Hematopoietic multipotent progenitor cell treated with erythropoietin and hydrocortisone succinate and interleukin-3 and kit ligand, for 15 days (in vitro differentiated cells): ENCODE measurements at regions not wholly inside any gene's neighbourhood (a gene's known extent, or its start where the extent isn't known, plus 50 kb on each side); places are given as distances from the start of the nearest gene placed in this dataset.

Experiments used
- DNase-seq: peaks from one replicate; pipeline ENCODE4 v3.0.0-alpha.2; 2015; ENCODE audit warnings: low spot score

GRCh38 chr6:130766239-130767144 lies 60.7 kb upstream of the SMLR1 start:
- no peak for DNase-seq

GRCh38 chr6:130769861-130770260 lies 57.3 kb upstream of the SMLR1 start:
- DNase-seq = no peak

GRCh38 chr6:130771741-130772140 lies 55.5 kb upstream of the SMLR1 start:
- no peak for DNase-seq

GRCh38 chr6:130773860-130774259 lies 53.3 kb upstream of the SMLR1 start:
- DNase-seq = no peak

- no peak for DNase-seq
These were observed 51.7 kb upstream of the SMLR1 start for GRCh38 chr6:130775411-130776012.

- no peak for DNase-seq
These were observed 50.8 kb upstream of the SMLR1 start for GRCh38 chr6:130776287-130776925.
